Panc1 (cell line): ENCODE measurements at regions not wholly inside any gene's neighbourhood (a gene's known extent, or its start where the extent isn't known, plus 50 kb on each side); places are given as distances from the start of the nearest gene placed in this dataset.

Experiments used
- CTCF ChIP-seq: fragments of 450-650 bp; IDR thresholded peaks from 2 replicates; pipeline ENCODE4 v1.5.1; 2017; ENCODE audit warnings: mild to moderate bottlenecking
- REST ChIP-seq, 2 experiments: IDR thresholded peaks; 2 replicates each; pipeline ENCODE4 v1.6.1; 2011 to 2012; ENCODE audit warnings: low read depth in 2 of 2, control low read depth in 1 of 2, low read length in 1 of 2, mild to moderate bottlenecking in 1 of 2, moderate library complexity in 1 of 2; ENCODE audit not compliant: insufficient read depth in 1 of 2

GRCh38 chr9:84442712-84443111, 102.2 kb upstream of the SLC28A3 start:
- no peak for TF ChIP-seq CTCF
- no peak for TF ChIP-seq REST (IDR thresholded peaks at IDR 0.05; ENCODE audit: insufficient read depth in 1 of 2, low read depth in 2 of 2, low read length in 1 of 2)
